Liver (tissue), 8 donors: ENCODE measurements at regions not wholly inside any gene's neighbourhood (a gene's known extent, or its start where the extent isn't known, plus 50 kb on each side); places are given as distances from the start of the nearest gene placed in this dataset.

Source experiments
- DNase-seq: peaks from one replicate; pipeline ENCODE4 v3.0.0-alpha.2; 2017; ENCODE audit warnings: low spot score
- H3K27ac ChIP-seq, 2 donors: one replicate each; pipeline ENCODE4 v1.7.0; 2013; ENCODE audit warnings: inconsistent platforms in 2 of 2, low read length in 2 of 2, control low read depth in 1 of 2, low read depth in 1 of 2, mild to moderate bottlenecking in 1 of 2
- H3K27me3 ChIP-seq, 4 donors: one replicate each; pipeline versions ENCODE4 v1.6.1 to v1.7.0; 2013; ENCODE audit warnings: low read length in 3 of 4, inconsistent platforms in 1 of 4, mild to moderate bottlenecking in 1 of 4, moderate library complexity in 1 of 4; ENCODE audit not compliant: control insufficient read depth in 4 of 4, insufficient read depth in 4 of 4
- H3K36me3 ChIP-seq, 4 donors: one replicate each; pipeline versions ENCODE4 v1.6.1 to v1.7.0; 2013; ENCODE audit warnings: low read length in 3 of 4, mild to moderate bottlenecking in 3 of 4, low read depth in 1 of 4, moderate library complexity in 1 of 4; ENCODE audit not compliant: control insufficient read depth in 4 of 4, insufficient read depth in 3 of 4
- H3K4me1 ChIP-seq, 4 donors: one replicate each; pipeline versions ENCODE4 v1.6.1 to v1.7.0; 2013; ENCODE audit warnings: low read length in 3 of 4, mild to moderate bottlenecking in 3 of 4, moderate library complexity in 1 of 4; ENCODE audit not compliant: control insufficient read depth in 4 of 4, insufficient read depth in 4 of 4
- H3K4me3 ChIP-seq, 3 donors: one replicate each; pipeline versions ENCODE4 v1.6.1 to v1.7.0; 2013; ENCODE audit warnings: low read length in 3 of 3, control low read depth in 1 of 3, low read depth in 1 of 3, mild to moderate bottlenecking in 1 of 3
- H3K9ac ChIP-seq, 2 donors: one replicate each; pipeline ENCODE4 v1.7.0; 2013; ENCODE audit warnings: low read length in 2 of 2, mild to moderate bottlenecking in 2 of 2, moderate library complexity in 2 of 2, control low read depth in 1 of 2, low read depth in 1 of 2
- H3K9me3 ChIP-seq, 4 donors: one replicate each; pipeline versions ENCODE4 v1.6.1 to v1.7.0; 2013; ENCODE audit warnings: low read length in 3 of 4; ENCODE audit not compliant: control insufficient read depth in 4 of 4
- EGR1 ChIP-seq, 2 donors: IDR thresholded peaks; 2 replicates each; pipeline ENCODE4 v1.6.1; 2016 to 2018; ENCODE audit warnings: antibody characterized with exemption in 2 of 2, low read depth in 2 of 2
- FOXA1 ChIP-seq: IDR thresholded peaks from 2 replicates; pipeline ENCODE4 v1.6.1; 2016; ENCODE audit warnings: antibody characterized with exemption
- FOXA2 ChIP-seq: IDR thresholded peaks from 2 replicates; pipeline ENCODE4 v1.6.1; 2016; ENCODE audit warnings: antibody characterized with exemption
- HNF4A ChIP-seq, 2 donors: conservative IDR thresholded peaks; 2 replicates each; pipeline ENCODE4 v1.6.1; 2016; ENCODE audit warnings: antibody characterized with exemption in 2 of 2, mild to moderate bottlenecking in 2 of 2
- HNF4G ChIP-seq: IDR thresholded peaks from 2 replicates; pipeline ENCODE4 v1.6.1; 2016; ENCODE audit warnings: antibody characterized with exemption
- JUND ChIP-seq, 2 donors: IDR thresholded peaks; 2 replicates each; pipeline ENCODE4 v1.6.1; 2016; ENCODE audit warnings: antibody characterized with exemption in 2 of 2
- NR2F2 ChIP-seq: IDR thresholded peaks from 2 replicates; pipeline ENCODE4 v1.6.1; 2016; ENCODE audit warnings: antibody characterized with exemption
- RAD21 ChIP-seq, 2 donors: IDR thresholded peaks; 2 replicates each; pipeline ENCODE4 v1.6.1; 2016; ENCODE audit warnings: antibody characterized with exemption in 2 of 2, mild to moderate bottlenecking in 2 of 2
- RXRA ChIP-seq, 2 donors: IDR thresholded peaks; 2 replicates each; pipeline ENCODE4 v1.6.1; 2017 to 2018; ENCODE audit warnings: antibody characterized with exemption in 2 of 2, mild to moderate bottlenecking in 1 of 2
- SP1 ChIP-seq: IDR thresholded peaks from 2 replicates; pipeline ENCODE4 v1.6.1; 2018; ENCODE audit warnings: antibody characterized with exemption, mild to moderate bottlenecking
- TAF1 ChIP-seq: conservative IDR thresholded peaks from 2 replicates; pipeline ENCODE4 v1.6.1; 2016; ENCODE audit warnings: antibody characterized with exemption, mild to moderate bottlenecking
- YY1 ChIP-seq: IDR thresholded peaks from 2 replicates; pipeline ENCODE4 v1.6.1; 2016; ENCODE audit warnings: antibody characterized with exemption, mild to moderate bottlenecking
- WGBS: extraction: QIAGEN DNeasy Blood & Tissue Kit; methylation state at CpG from one replicate; pipeline ENCODE4 v1.1.7; 2013; 5-methylcytosine and 5-hydroxymethylcytosine counted together
- TF ChIP-seq, protein P1 (sequence below): fragments of 150-350 bp; IDR thresholded peaks from 2 replicates; pipeline ENCODE4 v1.5.1; 2017; ENCODE audit warnings: improper control_type of control experiment, low read depth, low read length; ENCODE audit not compliant: missing input control
- TF ChIP-seq, protein P2 (sequence below): IDR thresholded peaks from 2 replicates; pipeline ENCODE4 v1.6.1; 2016; ENCODE audit warnings: antibody characterized with exemption
- TF ChIP-seq, protein P3 (sequence below): IDR thresholded peaks from 2 replicates; pipeline ENCODE4 v1.6.1; 2016; ENCODE audit warnings: antibody characterized with exemption
- TF ChIP-seq, protein P4 (sequence below): IDR thresholded peaks from 2 replicates; pipeline ENCODE4 v1.6.1; 2016; ENCODE audit warnings: antibody characterized with exemption, mild to moderate bottlenecking
- TF ChIP-seq, protein P5 (sequence below): IDR thresholded peaks from 2 replicates; pipeline ENCODE4 v1.6.1; 2016; ENCODE audit warnings: antibody characterized with exemption
- donor health status: healthy.
- donor health status: healthy.
- donor health status: healthy.
- donor health status: healthy.
- donor health status: healthy.

DNA sequence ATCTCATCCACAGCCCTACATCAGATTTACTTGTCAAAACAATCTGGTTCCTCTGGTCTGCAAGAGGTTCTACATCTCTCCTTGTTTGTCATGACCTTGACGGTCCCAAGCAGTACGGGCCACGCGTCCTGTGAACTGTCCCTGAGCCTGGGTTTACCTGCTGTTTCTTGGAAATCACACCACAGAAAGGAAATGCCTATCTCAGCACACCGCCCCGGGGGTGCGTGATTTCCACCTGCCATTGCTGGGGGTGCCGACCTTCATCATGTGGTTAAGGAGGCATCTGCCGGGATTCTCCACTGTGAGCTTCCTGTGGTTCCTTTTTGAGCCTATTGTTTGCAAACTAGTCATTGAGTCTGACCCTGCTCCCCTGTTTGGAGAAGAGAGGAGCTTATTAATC lies 1363.4 kb downstream of the BRD1 start:
- Histone ChIP-seq H3K9ac (no peak overlapping the region), H3K4me3 (no peak overlapping the region), H3K9me3 (no peaks in the 10 kb centered on the region), H3K27ac (no peak overlapping the region), H3K4me1 (no peaks in the 10 kb centered on the region), H3K27me3 (peaks cover 0 to 10% (median 0%) of the 10 kb centered on the region in 4 donors), H3K36me3 (no peaks in the 10 kb centered on the region)
- no peak for DNase-seq
- WGBS, result 42% methylated on average over 9 of the region's 9 CpGs
- TF ChIP-seq RXRA (IDR thresholded peaks at IDR 0.05) (no peak), NR2F2 (no peak), RAD21 (IDR thresholded peaks at IDR 0.05) (no peak), HNF4G (no peak), YY1 (no peak), HNF4A (conservative IDR thresholded peaks at IDR 0.05) (no peak), JUND (IDR thresholded peaks at IDR 0.05) (no peak), EGR1 (IDR thresholded peaks at IDR 0.05; ENCODE audit: low read depth in 2 of 2) (no peak), SP1 (no peak), FOXA1 (no peak), TAF1 (no peak), FOXA2 (no peak)
- TF ChIP-seq, protein P1, sequence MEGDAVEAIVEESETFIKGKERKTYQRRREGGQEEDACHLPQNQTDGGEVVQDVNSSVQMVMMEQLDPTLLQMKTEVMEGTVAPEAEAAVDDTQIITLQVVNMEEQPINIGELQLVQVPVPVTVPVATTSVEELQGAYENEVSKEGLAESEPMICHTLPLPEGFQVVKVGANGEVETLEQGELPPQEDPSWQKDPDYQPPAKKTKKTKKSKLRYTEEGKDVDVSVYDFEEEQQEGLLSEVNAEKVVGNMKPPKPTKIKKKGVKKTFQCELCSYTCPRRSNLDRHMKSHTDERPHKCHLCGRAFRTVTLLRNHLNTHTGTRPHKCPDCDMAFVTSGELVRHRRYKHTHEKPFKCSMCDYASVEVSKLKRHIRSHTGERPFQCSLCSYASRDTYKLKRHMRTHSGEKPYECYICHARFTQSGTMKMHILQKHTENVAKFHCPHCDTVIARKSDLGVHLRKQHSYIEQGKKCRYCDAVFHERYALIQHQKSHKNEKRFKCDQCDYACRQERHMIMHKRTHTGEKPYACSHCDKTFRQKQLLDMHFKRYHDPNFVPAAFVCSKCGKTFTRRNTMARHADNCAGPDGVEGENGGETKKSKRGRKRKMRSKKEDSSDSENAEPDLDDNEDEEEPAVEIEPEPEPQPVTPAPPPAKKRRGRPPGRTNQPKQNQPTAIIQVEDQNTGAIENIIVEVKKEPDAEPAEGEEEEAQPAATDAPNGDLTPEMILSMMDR, result no peak
- TF ChIP-seq, protein P2, sequence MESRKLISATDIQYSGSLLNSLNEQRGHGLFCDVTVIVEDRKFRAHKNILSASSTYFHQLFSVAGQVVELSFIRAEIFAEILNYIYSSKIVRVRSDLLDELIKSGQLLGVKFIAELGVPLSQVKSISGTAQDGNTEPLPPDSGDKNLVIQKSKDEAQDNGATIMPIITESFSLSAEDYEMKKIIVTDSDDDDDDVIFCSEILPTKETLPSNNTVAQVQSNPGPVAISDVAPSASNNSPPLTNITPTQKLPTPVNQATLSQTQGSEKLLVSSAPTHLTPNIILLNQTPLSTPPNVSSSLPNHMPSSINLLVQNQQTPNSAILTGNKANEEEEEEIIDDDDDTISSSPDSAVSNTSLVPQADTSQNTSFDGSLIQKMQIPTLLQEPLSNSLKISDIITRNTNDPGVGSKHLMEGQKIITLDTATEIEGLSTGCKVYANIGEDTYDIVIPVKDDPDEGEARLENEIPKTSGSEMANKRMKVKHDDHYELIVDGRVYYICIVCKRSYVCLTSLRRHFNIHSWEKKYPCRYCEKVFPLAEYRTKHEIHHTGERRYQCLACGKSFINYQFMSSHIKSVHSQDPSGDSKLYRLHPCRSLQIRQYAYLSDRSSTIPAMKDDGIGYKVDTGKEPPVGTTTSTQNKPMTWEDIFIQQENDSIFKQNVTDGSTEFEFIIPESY, result no peak
- TF ChIP-seq, protein P3, sequence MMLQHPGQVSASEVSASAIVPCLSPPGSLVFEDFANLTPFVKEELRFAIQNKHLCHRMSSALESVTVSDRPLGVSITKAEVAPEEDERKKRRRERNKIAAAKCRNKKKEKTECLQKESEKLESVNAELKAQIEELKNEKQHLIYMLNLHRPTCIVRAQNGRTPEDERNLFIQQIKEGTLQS, result no peak
- TF ChIP-seq, protein P4, sequence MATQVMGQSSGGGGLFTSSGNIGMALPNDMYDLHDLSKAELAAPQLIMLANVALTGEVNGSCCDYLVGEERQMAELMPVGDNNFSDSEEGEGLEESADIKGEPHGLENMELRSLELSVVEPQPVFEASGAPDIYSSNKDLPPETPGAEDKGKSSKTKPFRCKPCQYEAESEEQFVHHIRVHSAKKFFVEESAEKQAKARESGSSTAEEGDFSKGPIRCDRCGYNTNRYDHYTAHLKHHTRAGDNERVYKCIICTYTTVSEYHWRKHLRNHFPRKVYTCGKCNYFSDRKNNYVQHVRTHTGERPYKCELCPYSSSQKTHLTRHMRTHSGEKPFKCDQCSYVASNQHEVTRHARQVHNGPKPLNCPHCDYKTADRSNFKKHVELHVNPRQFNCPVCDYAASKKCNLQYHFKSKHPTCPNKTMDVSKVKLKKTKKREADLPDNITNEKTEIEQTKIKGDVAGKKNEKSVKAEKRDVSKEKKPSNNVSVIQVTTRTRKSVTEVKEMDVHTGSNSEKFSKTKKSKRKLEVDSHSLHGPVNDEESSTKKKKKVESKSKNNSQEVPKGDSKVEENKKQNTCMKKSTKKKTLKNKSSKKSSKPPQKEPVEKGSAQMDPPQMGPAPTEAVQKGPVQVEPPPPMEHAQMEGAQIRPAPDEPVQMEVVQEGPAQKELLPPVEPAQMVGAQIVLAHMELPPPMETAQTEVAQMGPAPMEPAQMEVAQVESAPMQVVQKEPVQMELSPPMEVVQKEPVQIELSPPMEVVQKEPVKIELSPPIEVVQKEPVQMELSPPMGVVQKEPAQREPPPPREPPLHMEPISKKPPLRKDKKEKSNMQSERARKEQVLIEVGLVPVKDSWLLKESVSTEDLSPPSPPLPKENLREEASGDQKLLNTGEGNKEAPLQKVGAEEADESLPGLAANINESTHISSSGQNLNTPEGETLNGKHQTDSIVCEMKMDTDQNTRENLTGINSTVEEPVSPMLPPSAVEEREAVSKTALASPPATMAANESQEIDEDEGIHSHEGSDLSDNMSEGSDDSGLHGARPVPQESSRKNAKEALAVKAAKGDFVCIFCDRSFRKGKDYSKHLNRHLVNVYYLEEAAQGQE, result no peak
- TF ChIP-seq, protein P5, sequence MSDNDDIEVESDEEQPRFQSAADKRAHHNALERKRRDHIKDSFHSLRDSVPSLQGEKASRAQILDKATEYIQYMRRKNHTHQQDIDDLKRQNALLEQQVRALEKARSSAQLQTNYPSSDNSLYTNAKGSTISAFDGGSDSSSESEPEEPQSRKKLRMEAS, result no peak
